ENCODE measurements at regions not wholly inside any gene's neighbourhood (a gene's known extent, or its start where the extent isn't known, plus 50 kb on each side); places are given as distances from the start of the nearest gene placed in this dataset.

- no peak for TF ChIP-seq EZH2 (IDR thresholded peaks at IDR 0.05; ENCODE audit: low read depth)
- no peak for TF ChIP-seq CTCF (conservative IDR thresholded peaks at IDR 0.05)
Observed at GRCh38 chrX:20913760-20914159, 460.5 kb upstream of the CNKSR2 start.

All from PC-9 (cell line).